Spleen (tissue), 11 donors: ENCODE measurements at regions not wholly inside any gene's neighbourhood (a gene's known extent, or its start where the extent isn't known, plus 50 kb on each side); places are given as distances from the start of the nearest gene placed in this dataset.

ENCODE experiments used
- DNase-seq: peaks from one replicate; pipeline ENCODE4 v3.0.0-alpha.2; 2020
- H3K27ac ChIP-seq, 8 donors: fragments of 200-600 bp; sonication (generic) in 7 of 8; 1 replicate in 4 of 8; 2 replicates in 4 of 8; pipeline versions ENCODE4 v1.5.0 to v1.8.0; 2016 to 2021; ENCODE audit warnings: inconsistent platforms in 4 of 8, mild to moderate bottlenecking in 4 of 8, moderate library complexity in 1 of 8
- H3K27me3 ChIP-seq, 7 donors: fragments of 200-600 bp; sonication (generic) in 6 of 7; replicated peaks in 1 of 7; 1 replicate in 4 of 7; 2 replicates in 3 of 7; pipeline versions ENCODE4 v1.5.0 to v1.8.0; 2016 to 2021; ENCODE audit warnings: inconsistent platforms in 3 of 7, mild to moderate bottlenecking in 1 of 7
- H3K36me3 ChIP-seq, 6 donors: fragments of 200-600 bp; sonication (generic) in 5 of 6; 1 replicate in 4 of 6; 2 replicates in 2 of 6; pipeline versions ENCODE4 v1.5.0 to v1.8.0; 2016 to 2021; ENCODE audit warnings: inconsistent platforms in 2 of 6
- H3K4me1 ChIP-seq, 6 donors: fragments of 200-600 bp; sonication (generic) in 5 of 6; 1 replicate in 3 of 6; 2 replicates in 3 of 6; pipeline versions ENCODE4 v1.5.0 to v1.8.0; 2016 to 2021; ENCODE audit warnings: inconsistent platforms in 3 of 6
- H3K4me3 ChIP-seq, 8 donors: fragments of 200-600 bp; sonication (generic) in 7 of 8; 1 replicate in 4 of 8; 2 replicates in 4 of 8; pipeline versions ENCODE4 v1.5.0 to v1.8.0; 2016 to 2021; ENCODE audit warnings: inconsistent platforms in 4 of 8, mild to moderate bottlenecking in 4 of 8, moderate library complexity in 2 of 8
- H3K9me3 ChIP-seq, 8 donors: fragments of 200-600 bp; sonication (generic) in 7 of 8; 1 replicate in 4 of 8; 2 replicates in 4 of 8; pipeline versions ENCODE4 v1.5.0 to v1.8.0; 2016 to 2021; ENCODE audit warnings: inconsistent platforms in 4 of 8
- CTCF ChIP-seq, 11 experiments: fragments of 200-600 bp in 7 of 11; fragments of 450-650 bp in 4 of 11; sonication (generic) in 4 of 11; IDR thresholded peaks in 8 of 11; conservative IDR thresholded peaks in 3 of 11; 1 replicate in 7 of 11; 2 replicates in 4 of 11; pipeline versions ENCODE4 v1.4.0 to v1.8.0; 2016 to 2021; ENCODE audit warnings: antibody characterized with exemption in 11 of 11, inconsistent platforms in 4 of 11, mild to moderate bottlenecking in 1 of 11
- POLR2A ChIP-seq, 3 donors: fragments of 450-650 bp; IDR thresholded peaks; one replicate each; pipeline ENCODE4 v1.5.1; 2017; ENCODE audit warnings: antibody characterized with exemption in 3 of 3, mild to moderate bottlenecking in 1 of 3
- POLR2AphosphoS5 ChIP-seq, 3 donors: sonication (generic); formaldehyde crosslinking; IDR thresholded peaks; one replicate each; pipeline ENCODE4 v1.5.1; 2017; ENCODE audit warnings: antibody characterized with exemption in 3 of 3
- WGBS, 5 donors: extraction: QIAGEN DNeasy Blood & Tissue Kit in 3 of 5; methylation state at CpG; one replicate each; pipeline versions ENCODE4 v1.1.5 to v1.1.7; 2013 to 2018; 5-methylcytosine and 5-hydroxymethylcytosine counted together
- intact Hi-C: fragments of 100-400 bp; cut with DNase I; formaldehyde crosslinking; loops from one replicate; pipeline ENCODE4 v1.15.0; 2023; ENCODE audit warnings: low total_unique reads
- donor health status: healthy with polysubstance abuse.
- donor health status: DM: no; HTN: no; CAD: no; lungs with moderate emphysema.
- donor health status: DM: no; HTN: no; CAD: no.
- donor health status: Bipolar disorder and iron deficiency.
- donor health status: healthy.
- donor health status: DM: no; HTN: no; CAD: no.
- donor health status: DM: yes; HTN: yes; CAD: no.

- no peak for TF ChIP-seq POLR2AphosphoS5 (IDR thresholded peaks at IDR 0.05)
- TF ChIP-seq CTCF (IDR thresholded peaks at IDR 0.05 in 8 of 11, conservative IDR thresholded peaks at IDR 0.05 in 3 of 11), result no peak
- no peak for TF ChIP-seq POLR2A (IDR thresholded peaks at IDR 0.05)
- no peak overlapping the region for H3K4me3 ChIP-seq
- no peaks in the 10 kb centered on the region for H3K4me1 ChIP-seq
- 67 to 95% (median 83%) methylated on average over 3 of the region's 3 CpGs for WGBS, 5 donors
- no peak overlapping the region for H3K27ac ChIP-seq
- intact Hi-C loops, result no loop called here
- no peaks in the 10 kb centered on the region for H3K9me3 ChIP-seq
- H3K36me3 ChIP-seq, result no peaks in the 10 kb centered on the region
- no peak for DNase-seq
- peaks cover 0 to 11% (median 0%) of the 10 kb centered on the region in 7 donors for H3K27me3 ChIP-seq
Measured at GRCh38 chr6:150304429-150304828, 64.4 kb upstream of the IYD start.

GRCh38 chr6:150306290-150306689 is 62.5 kb upstream of the IYD start:
- intact Hi-C loops, result no loop called here
- H3K9me3 ChIP-seq, result no peaks in the 10 kb centered on the region
- H3K27me3 ChIP-seq, result peaks cover 0 to 11% (median 0%) of the 10 kb centered on the region in 7 donors
- no peaks in the 10 kb centered on the region for H3K36me3 ChIP-seq
- no peak for DNase-seq
- TF ChIP-seq POLR2A (IDR thresholded peaks at IDR 0.05), result no peak
- no peaks in the 10 kb centered on the region for H3K4me1 ChIP-seq
- no peak overlapping the region for H3K4me3 ChIP-seq
- H3K27ac ChIP-seq, result no peak overlapping the region

- DNase-seq, result no peak
- intact Hi-C loops, result no loop called here
- H3K27ac ChIP-seq, result no peak overlapping the region
- WGBS, 5 donors, result 88 to 100% (median 94%) methylated on average over 3 of the region's 3 CpGs
- no peaks in the 10 kb centered on the region for H3K36me3 ChIP-seq
- H3K9me3 ChIP-seq, result no peaks in the 10 kb centered on the region
- H3K4me3 ChIP-seq, result no peak overlapping the region
- peaks cover 0 to 7% (median 0%) of the 10 kb centered on the region in 7 donors for H3K27me3 ChIP-seq
- H3K4me1 ChIP-seq, result no peaks in the 10 kb centered on the region
- TF ChIP-seq POLR2A (IDR thresholded peaks at IDR 0.05), result no peak
- TF ChIP-seq POLR2AphosphoS5 (IDR thresholded peaks at IDR 0.05), result no peak
- no peak for TF ChIP-seq CTCF (IDR thresholded peaks at IDR 0.05 in 8 of 11, conservative IDR thresholded peaks at IDR 0.05 in 3 of 11)
Measured at GRCh38 chr6:150307520-150307919, 61.3 kb upstream of the IYD start.

- no peak overlapping the region for H3K4me3 ChIP-seq
- H3K36me3 ChIP-seq, result no peaks in the 10 kb centered on the region
- no peak overlapping the region for H3K27ac ChIP-seq
- 65 to 79% (median 72%) methylated on average over 11 of the region's 11 CpGs for WGBS, 5 donors
- no peak for DNase-seq
- no peak for TF ChIP-seq POLR2AphosphoS5 (IDR thresholded peaks at IDR 0.05)
- no peak for TF ChIP-seq POLR2A (IDR thresholded peaks at IDR 0.05)
- TF ChIP-seq CTCF (IDR thresholded peaks at IDR 0.05 in 8 of 11, conservative IDR thresholded peaks at IDR 0.05 in 3 of 11), result peak in 1 of 11 experiments; percentile 14
- H3K27me3 ChIP-seq, result peaks cover 0 to 7% (median 0%) of the 10 kb centered on the region in 7 donors
- H3K4me1 ChIP-seq, result no peaks in the 10 kb centered on the region
- no peaks in the 10 kb centered on the region for H3K9me3 ChIP-seq
- intact Hi-C loops, result no loop called here
Measured at GRCh38 chr6:150308812-150309645, 59.8 kb upstream of the IYD start.
